ENCODE measurements at regions not wholly inside any gene's neighbourhood (a gene's known extent, or its start where the extent isn't known, plus 50 kb on each side); places are given as distances from the start of the nearest gene placed in this dataset.

DNA sequence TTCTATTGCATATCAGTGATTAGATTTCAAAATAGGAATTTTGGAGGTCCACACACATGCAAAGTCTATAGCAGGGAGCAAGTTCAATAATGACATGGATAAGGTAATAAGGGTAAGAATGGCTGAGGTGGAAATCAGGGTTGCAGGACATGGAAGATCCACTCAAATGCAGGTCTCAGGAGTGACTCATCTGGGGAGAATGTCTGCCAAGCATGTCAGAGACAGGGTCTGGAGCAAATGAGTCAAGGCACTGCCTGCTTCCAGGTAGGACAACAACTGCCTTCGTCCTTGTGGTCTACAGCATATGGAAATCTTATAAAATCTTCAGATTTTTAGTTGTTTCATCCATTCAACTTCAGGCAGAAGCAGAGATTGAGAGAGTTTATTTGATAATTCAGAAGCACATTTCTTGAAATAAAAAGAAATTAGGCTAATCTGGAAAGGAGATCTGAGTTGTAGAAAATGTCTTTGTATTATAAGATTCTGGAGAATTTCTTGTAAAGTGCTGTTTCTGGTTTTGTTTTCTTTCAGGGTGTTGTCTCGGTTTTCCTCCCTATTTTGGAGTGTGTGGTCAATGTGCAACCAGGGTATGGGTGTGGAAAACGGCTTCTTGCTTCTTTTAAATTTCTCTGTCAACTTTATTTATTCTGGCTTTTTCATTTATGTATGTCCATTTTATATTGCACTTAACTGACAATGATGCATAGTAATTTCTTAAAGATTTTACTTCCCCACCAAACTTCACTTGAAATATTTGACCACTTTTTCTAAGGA is 748.8 kb downstream of the LIG4 start:
- TF ChIP-seq POLR2AphosphoS5 (IDR thresholded peaks at IDR 0.05) (no peak), EP300 (IDR thresholded peaks at IDR 0.05) (no peak)
- TF ChIP-seq, protein P1, sequence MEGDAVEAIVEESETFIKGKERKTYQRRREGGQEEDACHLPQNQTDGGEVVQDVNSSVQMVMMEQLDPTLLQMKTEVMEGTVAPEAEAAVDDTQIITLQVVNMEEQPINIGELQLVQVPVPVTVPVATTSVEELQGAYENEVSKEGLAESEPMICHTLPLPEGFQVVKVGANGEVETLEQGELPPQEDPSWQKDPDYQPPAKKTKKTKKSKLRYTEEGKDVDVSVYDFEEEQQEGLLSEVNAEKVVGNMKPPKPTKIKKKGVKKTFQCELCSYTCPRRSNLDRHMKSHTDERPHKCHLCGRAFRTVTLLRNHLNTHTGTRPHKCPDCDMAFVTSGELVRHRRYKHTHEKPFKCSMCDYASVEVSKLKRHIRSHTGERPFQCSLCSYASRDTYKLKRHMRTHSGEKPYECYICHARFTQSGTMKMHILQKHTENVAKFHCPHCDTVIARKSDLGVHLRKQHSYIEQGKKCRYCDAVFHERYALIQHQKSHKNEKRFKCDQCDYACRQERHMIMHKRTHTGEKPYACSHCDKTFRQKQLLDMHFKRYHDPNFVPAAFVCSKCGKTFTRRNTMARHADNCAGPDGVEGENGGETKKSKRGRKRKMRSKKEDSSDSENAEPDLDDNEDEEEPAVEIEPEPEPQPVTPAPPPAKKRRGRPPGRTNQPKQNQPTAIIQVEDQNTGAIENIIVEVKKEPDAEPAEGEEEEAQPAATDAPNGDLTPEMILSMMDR (IDR thresholded peaks at IDR 0.05) = no peak
